ENCODE measurements at regions not wholly inside any gene's neighbourhood (a gene's known extent, or its start where the extent isn't known, plus 50 kb on each side); places are given as distances from the start of the nearest gene placed in this dataset.

- TF ChIP-seq RAD21 (conservative IDR thresholded peaks at IDR 0.05) = no peak
- no peak for TF ChIP-seq SMC3 (conservative IDR thresholded peaks at IDR 0.05; ENCODE audit: poor library complexity)
- no peak for TF ChIP-seq CTCF (IDR thresholded peaks at IDR 0.05; ENCODE audit: poor library complexity, severe bottlenecking)
- TF ChIP-seq REST (IDR thresholded peaks at IDR 0.05; ENCODE audit: borderline replicate concordance) = no peak
- no peak for TF ChIP-seq POLR2AphosphoS5 (IDR thresholded peaks at IDR 0.05)
- no peak for TF ChIP-seq EZH2 (IDR thresholded peaks at IDR 0.05; ENCODE audit: borderline replicate concordance, insufficient read depth, low read length, poor library complexity, severe bottlenecking)
- TF ChIP-seq EP300 (conservative IDR thresholded peaks at IDR 0.05; ENCODE audit: poor library complexity, severe bottlenecking) = no peak
- TF ChIP-seq MXI1 (conservative IDR thresholded peaks at IDR 0.05; ENCODE audit: poor library complexity, severe bottlenecking) = no peak
- no peak for TF ChIP-seq TAF1 (IDR thresholded peaks at IDR 0.05; ENCODE audit: low read depth)
Measured at GRCh38 chr5:162672061-162672460, 604.5 kb downstream of the GABRG2 start.

Measured in neural cell (in vitro differentiated cells).